HT-29 (cell line): ENCODE measurements at regions not wholly inside any gene's neighbourhood (a gene's known extent, or its start where the extent isn't known, plus 50 kb on each side); places are given as distances from the start of the nearest gene placed in this dataset.

Source experiments
- DNase-seq: peaks from one replicate; pipeline ENCODE4 v3.0.0-alpha.2; 2015; ENCODE audit warnings: low spot score

DNA sequence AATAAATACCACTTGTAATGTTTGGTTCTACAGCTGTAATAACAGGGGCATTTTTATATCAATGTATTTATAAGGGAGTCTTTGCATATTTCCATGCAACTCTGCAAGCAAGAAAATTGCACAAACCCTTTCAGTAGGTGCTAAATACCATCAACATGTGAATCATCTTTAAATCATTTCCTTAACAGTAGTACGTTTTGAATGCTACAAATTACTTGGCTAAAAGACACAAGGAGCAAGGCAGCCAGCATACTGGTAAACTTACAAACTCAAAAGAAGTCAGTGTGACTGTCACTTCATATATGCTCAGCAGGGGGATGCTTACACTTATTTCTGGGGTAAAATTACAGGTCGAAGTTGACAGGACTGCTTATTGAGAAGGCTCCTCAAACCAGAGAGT, 402.4 kb downstream of the EFNB2 start:
- no peak for DNase-seq

- DNase-seq = peak; percentile 70
These were observed 403.2 kb downstream of the EFNB2 start for GRCh38 chr13:106132216-106132615.

- DNase-seq = no peak
These were observed 405.5 kb downstream of the EFNB2 start for GRCh38 chr13:106129993-106130392.

DNA sequence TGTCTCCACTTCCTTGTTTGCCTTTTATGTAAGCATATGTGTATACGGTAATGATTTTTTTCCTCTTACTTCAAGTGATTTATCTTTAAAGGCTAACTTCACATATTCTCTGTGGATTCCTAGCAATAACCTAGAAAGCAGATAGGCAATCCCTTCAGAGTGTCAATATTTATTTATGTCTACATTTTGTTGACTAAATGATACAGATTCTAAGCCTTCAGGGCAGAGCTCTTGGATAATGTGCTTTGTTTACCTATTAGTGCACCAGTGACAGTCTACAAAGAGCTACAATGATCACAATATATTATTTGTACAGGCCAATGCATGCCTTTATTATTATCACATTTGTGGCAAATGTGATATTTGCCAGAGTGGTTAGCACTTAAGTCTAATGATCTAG, 406.2 kb downstream of the EFNB2 start:
- peak; percentile 58 for DNase-seq

GRCh38 chr13:106122234-106122633, 413.2 kb downstream of the EFNB2 start:
- DNase-seq = no peak

GRCh38 chr13:106121173-106121754, 414.2 kb downstream of the EFNB2 start:
- no peak for DNase-seq

DNA sequence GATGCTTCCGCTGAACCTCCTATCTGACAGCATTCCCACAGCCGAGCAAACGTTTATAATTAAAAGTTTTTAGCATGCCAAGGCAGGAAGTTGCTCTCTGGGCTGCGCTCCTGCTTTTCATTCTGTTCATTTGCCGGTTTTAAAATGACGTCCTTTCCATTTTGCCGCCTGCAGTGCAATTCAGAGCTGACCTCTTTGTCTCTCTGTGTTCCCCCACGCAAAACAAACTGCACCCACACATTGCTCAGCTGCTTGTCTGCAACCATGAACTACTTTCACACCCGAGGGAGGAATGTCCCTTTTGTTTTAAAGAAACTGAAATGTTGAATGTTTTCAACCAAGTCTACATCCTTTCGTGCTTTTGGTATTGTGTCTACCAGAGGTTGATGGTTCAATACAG, 416.5 kb downstream of the EFNB2 start:
- no peak for DNase-seq

DNA sequence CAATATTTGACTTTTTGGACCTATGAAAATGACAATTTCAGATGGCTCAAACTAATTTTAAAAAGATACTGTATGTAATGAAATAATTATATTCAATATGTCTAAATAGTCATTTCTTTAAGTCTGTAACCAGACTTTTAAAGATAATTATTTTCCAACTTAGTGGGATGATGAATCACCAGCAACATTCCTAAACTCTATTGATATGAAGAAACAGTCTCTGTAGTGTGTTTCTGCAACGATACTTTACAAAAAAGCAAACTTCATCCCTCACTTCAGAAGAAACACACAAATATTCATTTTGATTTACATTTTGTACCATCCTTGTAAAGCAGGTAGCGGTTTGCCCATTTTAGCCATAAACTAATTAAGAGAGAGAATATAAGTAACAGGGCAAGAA, 417.4 kb downstream of the EFNB2 start:
- no peak for DNase-seq

DNA sequence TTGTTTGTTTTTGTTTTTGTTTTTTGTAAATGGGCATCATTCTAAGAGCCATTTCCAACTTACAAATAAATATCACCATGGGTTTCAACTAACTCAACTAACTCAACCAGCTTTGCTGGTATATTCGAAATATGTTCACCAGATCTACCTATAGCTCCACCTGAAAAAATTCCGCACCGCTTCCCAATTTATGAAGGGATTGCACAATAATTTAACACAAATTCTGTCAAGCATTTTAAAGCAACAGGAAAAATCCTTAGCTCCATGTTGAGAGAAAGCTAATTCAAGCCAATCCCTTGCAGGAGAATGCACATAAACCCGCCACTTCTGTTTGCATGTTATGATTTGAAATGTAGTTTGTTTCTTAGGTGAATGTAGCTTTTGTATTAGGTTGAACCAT, 417.8 kb downstream of the EFNB2 start:
- DNase-seq = no peak

DNA sequence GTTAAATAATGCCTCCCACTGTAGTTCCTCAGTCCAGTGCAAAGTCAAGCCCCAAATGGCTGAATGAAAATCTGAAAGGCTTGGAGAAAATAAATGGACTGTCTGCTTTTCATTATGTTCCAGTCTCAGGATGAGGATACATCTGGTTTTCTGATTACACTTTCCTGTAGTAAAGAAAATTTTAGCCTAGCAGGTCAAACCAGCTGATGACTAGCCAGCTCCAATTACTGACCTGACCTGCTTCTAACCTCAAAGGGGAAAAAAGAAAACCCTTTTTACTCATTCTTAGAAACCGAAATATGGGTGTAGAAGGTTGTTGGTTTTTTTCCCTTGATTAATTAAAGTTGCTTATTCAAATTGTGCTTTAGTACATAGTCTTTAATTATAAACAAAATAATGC, 418.4 kb downstream of the EFNB2 start:
- no peak for DNase-seq

GRCh38 chr13:106115081-106115480, 420.4 kb downstream of the EFNB2 start:
- no peak for DNase-seq

DNA sequence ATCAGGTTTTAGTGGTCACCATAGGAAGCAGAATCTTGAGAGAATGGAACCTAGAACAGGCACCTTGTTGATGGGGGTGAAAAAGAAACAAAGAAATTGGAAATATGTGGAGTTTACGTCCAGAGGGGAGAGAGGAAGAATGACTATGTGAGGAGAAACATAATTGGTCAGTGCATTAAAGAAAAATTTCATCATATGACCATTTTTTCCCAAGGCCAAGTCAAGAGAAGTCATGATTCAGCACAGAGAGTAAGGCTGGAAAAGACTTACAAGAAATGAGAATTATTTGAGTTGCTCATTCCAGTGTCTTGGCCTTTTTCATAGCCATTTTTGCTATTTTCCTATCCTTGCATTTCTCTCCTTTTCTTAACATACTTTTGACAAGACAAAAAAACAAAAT, 421.7 kb downstream of the EFNB2 start:
- DNase-seq = no peak

- no peak for DNase-seq
These were observed 423.3 kb downstream of the EFNB2 start for GRCh38 chr13:106112191-106112590.

GRCh38 chr13:106110241-106110855, 425.1 kb downstream of the EFNB2 start:
- DNase-seq = no peak

DNA sequence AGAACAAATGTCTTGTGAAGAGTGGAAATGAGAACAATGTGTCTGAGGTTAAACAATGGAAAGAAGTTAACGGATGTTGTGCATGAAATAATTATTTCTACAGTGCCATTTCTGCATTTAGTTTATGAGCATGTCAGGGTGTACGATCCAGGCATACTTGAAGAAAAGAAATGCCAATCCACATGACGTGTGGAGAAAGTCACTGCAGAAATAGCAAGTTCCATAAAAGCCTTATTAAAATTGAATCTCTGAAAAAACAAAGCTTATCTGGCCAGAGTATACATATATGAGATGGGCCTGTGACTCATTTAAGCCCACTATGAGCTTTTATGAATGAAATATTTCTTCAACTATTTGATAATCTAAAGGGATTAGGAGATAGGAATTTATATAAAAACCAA, 426.1 kb downstream of the EFNB2 start:
- DNase-seq = no peak

- DNase-seq = no peak
These were observed 427.1 kb downstream of the EFNB2 start for GRCh38 chr13:106108346-106108745.

GRCh38 chr13:106107061-106107460, 428.4 kb downstream of the EFNB2 start:
- DNase-seq = no peak

GRCh38 chr13:106105153-106105552, 430.3 kb downstream of the EFNB2 start:
- no peak for DNase-seq

DNA sequence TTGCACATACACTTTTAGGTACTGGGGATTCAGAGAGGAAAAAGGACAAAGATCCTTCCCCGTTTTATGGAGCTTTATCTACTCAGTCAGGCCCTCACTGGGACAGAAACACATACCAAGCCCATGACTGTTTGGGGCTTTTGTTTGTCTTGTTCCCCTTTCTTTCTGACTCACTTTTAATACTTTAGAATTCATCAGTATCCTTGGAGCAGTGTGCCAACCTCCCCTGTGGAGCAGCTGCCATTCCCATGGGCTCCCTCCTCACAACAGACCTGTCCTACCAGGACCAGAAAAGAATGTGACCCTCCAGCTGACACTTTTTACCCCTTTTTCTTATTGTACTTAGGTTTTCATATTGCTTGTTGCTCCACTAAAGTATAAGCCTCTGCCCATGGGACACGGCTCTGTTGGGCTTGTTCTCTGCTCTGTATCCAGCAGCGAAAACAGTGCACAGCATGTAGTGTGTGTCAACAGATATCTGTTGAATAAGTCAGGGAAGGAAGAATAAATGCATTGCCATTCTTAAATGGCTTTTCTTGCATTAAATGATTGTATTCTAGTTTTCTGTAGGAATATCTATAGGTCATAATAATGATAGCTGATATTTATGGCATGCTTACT, 431.1 kb downstream of the EFNB2 start:
- DNase-seq = no peak

DNA sequence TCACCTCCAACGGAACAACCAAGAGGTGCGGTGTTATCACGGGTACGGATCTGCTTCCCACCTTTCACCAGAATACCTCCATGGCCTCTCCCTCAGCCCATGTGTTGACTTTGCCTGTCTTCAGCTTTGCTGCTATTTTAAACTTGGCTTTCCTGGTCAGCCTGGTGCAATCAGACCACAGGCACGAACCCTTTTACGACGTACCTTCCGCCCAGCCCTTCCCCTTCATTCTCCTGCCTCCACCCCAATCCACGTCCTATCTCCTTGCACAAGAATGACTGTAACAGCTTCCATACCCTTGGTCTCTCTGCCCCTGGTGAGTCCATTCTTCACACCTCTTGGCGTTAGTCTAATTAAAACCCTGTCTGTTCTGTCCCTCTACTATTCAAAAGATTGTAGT, 431.7 kb downstream of the EFNB2 start:
- DNase-seq = peak; percentile 92

- no peak for DNase-seq
These were observed 432.7 kb downstream of the EFNB2 start for GRCh38 chr13:106102786-106103185.

DNA sequence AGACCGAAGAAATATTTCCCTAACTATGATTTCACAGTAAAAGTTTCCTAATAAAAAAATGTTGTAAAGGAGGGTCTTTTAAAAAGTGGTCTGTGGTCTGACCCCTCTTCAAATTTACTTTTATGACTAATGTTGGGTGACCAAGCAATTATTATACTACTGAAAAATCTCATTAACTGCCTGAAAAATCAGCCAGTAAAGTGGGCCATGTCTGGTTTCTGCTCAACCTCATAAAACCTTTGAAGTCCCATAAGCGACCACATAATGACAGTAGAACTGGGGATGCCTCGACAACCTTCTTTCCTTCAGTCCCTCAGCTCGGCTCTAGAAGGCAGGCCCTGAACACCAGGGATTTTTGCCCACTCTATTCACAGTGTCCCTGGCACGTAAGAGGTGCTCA, 434.3 kb downstream of the EFNB2 start:
- peak; percentile 65 for DNase-seq

DNA sequence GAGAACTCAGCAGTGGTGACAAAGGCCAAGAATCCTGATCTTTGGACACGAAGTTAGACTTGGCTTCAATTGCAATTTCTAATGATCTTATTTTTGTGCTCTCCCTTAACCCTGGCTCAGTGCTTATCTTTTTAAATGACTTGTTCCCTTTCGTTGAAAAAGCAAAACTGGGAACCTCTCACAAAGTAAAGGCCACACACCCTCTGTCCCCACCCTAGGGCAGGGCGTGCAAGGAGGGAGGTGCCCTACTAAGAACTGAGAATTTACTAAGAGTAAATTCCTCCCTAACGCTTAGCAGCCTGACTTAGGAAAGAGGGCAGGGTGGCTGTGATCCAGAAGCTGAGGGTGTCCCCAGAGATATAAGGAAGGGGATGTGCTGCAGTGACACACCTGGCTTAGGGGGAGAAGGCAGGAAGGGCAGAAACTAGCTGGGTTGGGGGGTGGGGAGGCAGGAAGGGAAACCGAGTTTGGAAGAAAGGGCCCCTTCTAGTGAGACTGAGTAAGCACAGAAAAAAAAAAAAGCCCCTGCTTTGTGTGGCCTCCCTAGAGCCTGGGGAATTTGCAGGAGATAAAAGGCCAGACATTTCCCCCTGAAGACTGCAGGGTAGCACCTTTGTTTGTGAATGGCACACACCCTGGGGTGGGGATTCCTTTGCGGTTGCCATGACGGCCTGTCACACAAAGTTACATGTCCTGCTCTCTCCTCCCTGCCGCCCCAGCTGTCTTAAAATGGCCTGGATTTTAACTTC, 435.1 kb downstream of the EFNB2 start:
- DNase-seq = peak; percentile 93
